HL-60 (cell line): ENCODE measurements at regions not wholly inside any gene's neighbourhood (a gene's known extent, or its start where the extent isn't known, plus 50 kb on each side); places are given as distances from the start of the nearest gene placed in this dataset.

Experiments
- DNase-seq, 2 experiments: peaks; one replicate each; pipeline ENCODE4 v3.0.0-alpha.2; 2010 to 2020; ENCODE audit warnings: low read depth in 1 of 2, low spot score in 1 of 2
- H3K27ac ChIP-seq: fragments of 250-450 bp; sonication (Bioruptor Pico); replicated peaks from 2 replicates; pipeline ENCODE4 v1.5.1; 2020; ENCODE audit warnings: mild to moderate bottlenecking, moderate library complexity
- H3K27me3 ChIP-seq: fragments of 250-450 bp; sonication (Bioruptor Pico); 2 replicates; pipeline ENCODE4 v1.5.1; 2021; ENCODE audit warnings: mild to moderate bottlenecking, moderate library complexity; ENCODE audit not compliant: insufficient read depth, poor library complexity, severe bottlenecking
- H3K4me3 ChIP-seq: replicated peaks from 2 replicates; pipeline ENCODE4 v1.5.1; 2011; ENCODE audit warnings: mild to moderate bottlenecking, control low read depth, low read length; ENCODE audit not compliant: insufficient read depth
- GABPA ChIP-seq: IDR thresholded peaks from 2 replicates; pipeline ENCODE4 v1.6.1; 2012; ENCODE audit warnings: low read depth
- POLR2AphosphoS5 ChIP-seq: IDR thresholded peaks from 2 replicates; pipeline ENCODE4 v1.6.1; 2012; ENCODE audit warnings: low read depth
- REST ChIP-seq: IDR thresholded peaks from 2 replicates; pipeline ENCODE4 v1.6.1; 2012; ENCODE audit warnings: low read depth; ENCODE audit not compliant: insufficient replicate concordance
- SPI1 ChIP-seq: IDR thresholded peaks from 2 replicates; pipeline ENCODE4 v1.6.1; 2012; ENCODE audit warnings: low read depth, mild to moderate bottlenecking, borderline replicate concordance
- TF ChIP-seq, protein P1 (sequence below): IDR thresholded peaks from one replicate; pipeline ENCODE4 v1.5.1; 2011; ENCODE audit warnings: low read length, control low read depth, inconsistent platforms; ENCODE audit not compliant: insufficient read depth

- H3K27me3 ChIP-seq: no peaks in the 10 kb centered on the region
- no peak for DNase-seq
- H3K4me3 ChIP-seq: no peak overlapping the region
- TF ChIP-seq GABPA (no peak), SPI1 (no peak), POLR2AphosphoS5 (no peak), REST (no peak)
- H3K27ac ChIP-seq: no peak overlapping the region
Measured at GRCh38 chr18:77990131-77990530, 740.5 kb downstream of the GALR1 start.

GRCh38 chr18:77990901-77991300 is 741.3 kb downstream of the GALR1 start:
- TF ChIP-seq REST (no peak), SPI1 (no peak), GABPA (no peak), POLR2AphosphoS5 (no peak)
- TF ChIP-seq, protein P1, sequence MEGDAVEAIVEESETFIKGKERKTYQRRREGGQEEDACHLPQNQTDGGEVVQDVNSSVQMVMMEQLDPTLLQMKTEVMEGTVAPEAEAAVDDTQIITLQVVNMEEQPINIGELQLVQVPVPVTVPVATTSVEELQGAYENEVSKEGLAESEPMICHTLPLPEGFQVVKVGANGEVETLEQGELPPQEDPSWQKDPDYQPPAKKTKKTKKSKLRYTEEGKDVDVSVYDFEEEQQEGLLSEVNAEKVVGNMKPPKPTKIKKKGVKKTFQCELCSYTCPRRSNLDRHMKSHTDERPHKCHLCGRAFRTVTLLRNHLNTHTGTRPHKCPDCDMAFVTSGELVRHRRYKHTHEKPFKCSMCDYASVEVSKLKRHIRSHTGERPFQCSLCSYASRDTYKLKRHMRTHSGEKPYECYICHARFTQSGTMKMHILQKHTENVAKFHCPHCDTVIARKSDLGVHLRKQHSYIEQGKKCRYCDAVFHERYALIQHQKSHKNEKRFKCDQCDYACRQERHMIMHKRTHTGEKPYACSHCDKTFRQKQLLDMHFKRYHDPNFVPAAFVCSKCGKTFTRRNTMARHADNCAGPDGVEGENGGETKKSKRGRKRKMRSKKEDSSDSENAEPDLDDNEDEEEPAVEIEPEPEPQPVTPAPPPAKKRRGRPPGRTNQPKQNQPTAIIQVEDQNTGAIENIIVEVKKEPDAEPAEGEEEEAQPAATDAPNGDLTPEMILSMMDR: no peak
- Histone ChIP-seq H3K27ac (no peak overlapping the region), H3K4me3 (no peak overlapping the region), H3K27me3 (no peaks in the 10 kb centered on the region)
- DNase-seq: no peak

GRCh38 chr18:77992057-77992456 is 742.4 kb downstream of the GALR1 start:
- TF ChIP-seq REST (no peak), POLR2AphosphoS5 (no peak), GABPA (no peak), SPI1 (no peak)
- TF ChIP-seq, protein P1: no peak
- Histone ChIP-seq H3K27ac (no peak overlapping the region), H3K4me3 (no peak overlapping the region), H3K27me3 (no peaks in the 10 kb centered on the region)
- no peak for DNase-seq
